HFF-Myc (cell line): ENCODE measurements at regions not wholly inside any gene's neighbourhood (a gene's known extent, or its start where the extent isn't known, plus 50 kb on each side); places are given as distances from the start of the nearest gene placed in this dataset.

ENCODE experiments used
- DNase-seq: peaks from one replicate; pipeline ENCODE4 v3.0.0-alpha.2; 2011; ENCODE audit warnings: low read depth; ENCODE audit errors: extremely low read depth
- H3K4me3 ChIP-seq: replicated peaks from 2 replicates; pipeline ENCODE4 v1.5.1; 2011; ENCODE audit warnings: low read depth, mild to moderate bottlenecking, control low read depth, low read length
- CTCF ChIP-seq: IDR thresholded peaks from 2 replicates; pipeline ENCODE4 v1.5.1; 2012; ENCODE audit warnings: mild to moderate bottlenecking, low read depth, low read length, control low read depth; ENCODE audit errors: missing control alignments

GRCh38 chr6:95249175-95249574 is 328.2 kb upstream of the MANEA start:
- no peak overlapping the region for H3K4me3 ChIP-seq
- DNase-seq: no peak
- no peak for TF ChIP-seq CTCF

- TF ChIP-seq CTCF: no peak
- H3K4me3 ChIP-seq: no peak overlapping the region
- DNase-seq: no peak
These were observed 327.7 kb upstream of the MANEA start for GRCh38 chr6:95249661-95250060.

GRCh38 chr6:95263840-95264239 is 313.5 kb upstream of the MANEA start:
- no peak for DNase-seq
- no peak overlapping the region for H3K4me3 ChIP-seq
- TF ChIP-seq CTCF: no peak

- H3K4me3 ChIP-seq: no peak overlapping the region
- DNase-seq: no peak
- no peak for TF ChIP-seq CTCF
These were observed 310.6 kb upstream of the MANEA start for GRCh38 chr6:95266537-95267258.

- no peak overlapping the region for H3K4me3 ChIP-seq
- DNase-seq: no peak
- no peak for TF ChIP-seq CTCF
These were observed 302.6 kb upstream of the MANEA start for GRCh38 chr6:95274686-95275235.

- no peak overlapping the region for H3K4me3 ChIP-seq
- no peak for DNase-seq
- TF ChIP-seq CTCF: no peak
These were observed 297.7 kb upstream of the MANEA start for GRCh38 chr6:95279616-95280015.
